DMS 273 (cell line): ENCODE measurements at regions not wholly inside any gene's neighbourhood (a gene's known extent, or its start where the extent isn't known, plus 50 kb on each side); places are given as distances from the start of the nearest gene placed in this dataset.

Experiments used
- DNase-seq: peaks from one replicate; lab custom pipeline; 2025; ENCODE audit not compliant: unreplicated experiment; lab: John Stamatoyannopoulos, UW

- DNase-seq = no peak
Observed at GRCh38 chr6:149147938-149148718, 169.4 kb upstream of the TAB2 start.

- DNase-seq = no peak
Observed at GRCh38 chr6:149149653-149150052, 167.9 kb upstream of the TAB2 start.

- no peak for DNase-seq
Observed at GRCh38 chr6:149150301-149150700, 167.2 kb upstream of the TAB2 start.

GRCh38 chr6:149150801-149151398 is 166.6 kb upstream of the TAB2 start:
- DNase-seq = no peak

- DNase-seq = no peak
Observed at GRCh38 chr6:149152521-149152920, 165.0 kb upstream of the TAB2 start.

GRCh38 chr6:149153100-149153499 is 164.4 kb upstream of the TAB2 start:
- DNase-seq = peak; percentile 86

- DNase-seq = no peak
Observed at GRCh38 chr6:149153693-149154092, 163.8 kb upstream of the TAB2 start.

GRCh38 chr6:149154261-149154821 is 163.2 kb upstream of the TAB2 start:
- no peak for DNase-seq

- no peak for DNase-seq
Observed at GRCh38 chr6:149157126-149157525, 160.4 kb upstream of the TAB2 start.

GRCh38 chr6:149158076-149158475 is 159.4 kb upstream of the TAB2 start:
- no peak for DNase-seq

- no peak for DNase-seq
Observed at GRCh38 chr6:149160943-149161342, 156.6 kb upstream of the TAB2 start.

GRCh38 chr6:149162924-149163323 is 154.6 kb upstream of the TAB2 start:
- no peak for DNase-seq

GRCh38 chr6:149164199-149164750 is 153.2 kb upstream of the TAB2 start:
- peak; percentile 9 for DNase-seq

- peak; percentile 25 for DNase-seq
Observed at GRCh38 chr6:149166336-149166735, 151.2 kb upstream of the TAB2 start.

GRCh38 chr6:149166747-149167146 is 150.8 kb upstream of the TAB2 start:
- peak; percentile 79 for DNase-seq

- no peak for DNase-seq
Observed at GRCh38 chr6:149168968-149169367, 148.5 kb upstream of the TAB2 start.

- DNase-seq = no peak
Observed at GRCh38 chr6:149169761-149170511, 147.6 kb upstream of the TAB2 start.

- peak; percentile 59 for DNase-seq
Observed at GRCh38 chr6:149170564-149171452, 146.7 kb upstream of the TAB2 start.

GRCh38 chr6:149173222-149173621 is 144.3 kb upstream of the TAB2 start:
- DNase-seq = no peak

GRCh38 chr6:149174962-149175361 is 142.6 kb upstream of the TAB2 start:
- DNase-seq = no peak
